D721Med (cell line): ENCODE measurements at regions not wholly inside any gene's neighbourhood (a gene's known extent, or its start where the extent isn't known, plus 50 kb on each side); places are given as distances from the start of the nearest gene placed in this dataset.

Source experiments
- DNase-seq: peaks from one replicate; pipeline ENCODE4 v3.0.0; 2011; ENCODE audit warnings: low spot score; ENCODE audit not compliant: insufficient read length
- FAIRE-seq: peaks from 2 replicates; lab custom pipeline; 2011; peaks lifted over from hg19 to GRCh38; lab: Jason Lieb, UNC
- CTCF ChIP-seq: IDR thresholded peaks from 2 replicates; pipeline ENCODE4 v1.5.1; 2012; ENCODE audit warnings: mild to moderate bottlenecking, control low read depth; ENCODE audit not compliant: insufficient read depth; ENCODE audit errors: missing control alignments

GRCh38 chr6:120871416-120872261 lies 462.6 kb downstream of the TBC1D32 start:
- FAIRE-seq (no peak), DNase-seq (no peak)
- no peak for TF ChIP-seq CTCF

- TF ChIP-seq CTCF, result no peak
- FAIRE-seq (no peak), DNase-seq (no peak)
Measured at GRCh38 chr6:120869397-120869796, 464.9 kb downstream of the TBC1D32 start.

- DNase-seq, result no peak
- TF ChIP-seq CTCF, result no peak
- FAIRE-seq, result no peak
Measured at GRCh38 chr6:120857422-120857821, 476.9 kb downstream of the TBC1D32 start.

GRCh38 chr6:120854583-120854982 lies 479.7 kb downstream of the TBC1D32 start:
- TF ChIP-seq CTCF, result no peak
- DNase-seq (no peak), FAIRE-seq (no peak)

GRCh38 chr6:120853489-120853888 lies 480.8 kb downstream of the TBC1D32 start:
- DNase-seq, result no peak
- no peak for TF ChIP-seq CTCF
- no peak for FAIRE-seq

- no peak for TF ChIP-seq CTCF
- DNase-seq, result no peak
- no peak for FAIRE-seq
Measured at GRCh38 chr6:120852293-120852849, 481.9 kb downstream of the TBC1D32 start.

- peak; percentile 72 for TF ChIP-seq CTCF
- DNase-seq (no peak), FAIRE-seq (peak; percentile 67)
Measured at GRCh38 chr6:120826253-120826652, 508.0 kb downstream of the TBC1D32 start.
